H1 (cell line): ENCODE measurements at regions not wholly inside any gene's neighbourhood (a gene's known extent, or its start where the extent isn't known, plus 50 kb on each side); places are given as distances from the start of the nearest gene placed in this dataset.

Source experiments
- CTCF ChIA-PET: fragments of 300-600 bp; sonication (Branson Sonifier 250); formaldehyde crosslinking; loops from one replicate; lab custom pipeline; 2021; ENCODE audit not compliant: partially characterized antibody; lab: Charles Lee
- POLR2A ChIA-PET: fragments of 300-600 bp; sonication (Branson Sonifier 250); formaldehyde crosslinking; loops from one replicate; lab custom pipeline; 2021; ENCODE audit warnings: inconsistent platforms; ENCODE audit not compliant: partially characterized antibody; lab: Charles Lee
- DNase-seq, 2 experiments: peaks; one replicate each; pipeline versions ENCODE4 v3.0.0 to v3.0.0-alpha.2; 2010 to 2022; ENCODE audit warnings: low spot score in 2 of 2, low read depth in 1 of 2, mixed read lengths in 1 of 2
- FAIRE-seq: peaks from 2 replicates; lab custom pipeline; 2011; peaks lifted over from hg19 to GRCh38; lab: Jason Lieb, UNC
- H2AFZ ChIP-seq: 2 replicates; pipeline ENCODE4 v1.8.1; 2012; ENCODE audit warnings: low read length, inconsistent platforms
- H2AK5ac ChIP-seq: 2 replicates; pipeline ENCODE4 v1.6.1; 2013; ENCODE audit warnings: low read depth, low read length
- H2BK120ac ChIP-seq: replicated peaks from 2 replicates; pipeline ENCODE3; 2013; ENCODE audit warnings: low read depth, low read length, inconsistent platforms
- H2BK12ac ChIP-seq: 2 replicates; pipeline ENCODE4 v1.6.1; 2013; ENCODE audit warnings: low read depth, low read length
- H2BK15ac ChIP-seq: 2 replicates; pipeline ENCODE4 v1.6.1; 2013; ENCODE audit warnings: low read length
- H2BK20ac ChIP-seq: 2 replicates; pipeline ENCODE4 v1.6.1; 2013; ENCODE audit warnings: low read length
- H2BK5ac ChIP-seq: 2 replicates; pipeline ENCODE4 v1.6.1; 2013; ENCODE audit warnings: low read depth, low read length
- H3K14ac ChIP-seq: 2 replicates; pipeline ENCODE4 v1.6.1; 2013; ENCODE audit warnings: inconsistent platforms; ENCODE audit not compliant: insufficient read length
- H3K18ac ChIP-seq: 2 replicates; pipeline ENCODE4 v1.6.1; 2013; ENCODE audit warnings: low read length; ENCODE audit errors: extremely low read depth
- H3K23ac ChIP-seq: 2 replicates; pipeline ENCODE4 v1.6.1; 2013; ENCODE audit warnings: inconsistent platforms; ENCODE audit not compliant: insufficient read length
- H3K23me2 ChIP-seq: 2 replicates; pipeline ENCODE4 v1.6.1; 2013; ENCODE audit warnings: low read depth, low read length
- H3K27ac ChIP-seq: 2 replicates; pipeline ENCODE4 v1.6.1; 2011; ENCODE audit warnings: low read depth, low read length, inconsistent platforms
- H3K27me3 ChIP-seq, 4 experiments: replicated peaks in 1 of 4; 1 replicate in 1 of 4; 2 replicates in 3 of 4; pipeline versions ENCODE4 v1.6.1 to v1.8.1; 2011 to 2013; ENCODE audit warnings: low read length in 3 of 4, mild to moderate bottlenecking in 3 of 4, inconsistent platforms in 2 of 4, mixed read lengths in 2 of 4, moderate library complexity in 1 of 4; ENCODE audit not compliant: control insufficient read depth in 3 of 4, insufficient read depth in 3 of 4; ENCODE audit errors: extremely low read depth in 1 of 4
- H3K36me3 ChIP-seq, 4 experiments: 2 replicates each; pipeline versions ENCODE4 v1.6.1 to v1.8.1; 2011 to 2013; ENCODE audit warnings: mild to moderate bottlenecking in 4 of 4, low read length in 3 of 4, moderate library complexity in 2 of 4, control low read depth in 1 of 4, inconsistent platforms in 1 of 4; ENCODE audit not compliant: insufficient read depth in 4 of 4, control insufficient read depth in 2 of 4
- H3K4ac ChIP-seq: replicated peaks from 2 replicates; pipeline ENCODE3; 2013; ENCODE audit warnings: low read length, low read depth, mixed read lengths, inconsistent platforms; ENCODE audit not compliant: insufficient read length
- H3K4me1 ChIP-seq, 4 experiments: replicated peaks in 1 of 4; 1 replicate in 1 of 4; 2 replicates in 3 of 4; pipeline versions ENCODE4 v1.6.1 to v1.8.1; 2011 to 2013; ENCODE audit warnings: low read length in 3 of 4, inconsistent platforms in 2 of 4, mixed read lengths in 1 of 4; ENCODE audit not compliant: insufficient read depth in 4 of 4, control insufficient read depth in 3 of 4
- H3K4me2 ChIP-seq, 2 experiments: 2 replicates each; pipeline versions ENCODE4 v1.6.1 to v1.8.1; 2011 to 2013; ENCODE audit warnings: low read depth in 2 of 2, low read length in 2 of 2, control low read depth in 1 of 2, inconsistent platforms in 1 of 2, mild to moderate bottlenecking in 1 of 2; ENCODE audit not compliant: insufficient read depth in 1 of 2
- H3K4me3 ChIP-seq, 4 experiments: fragments of 200-600, 300-600 bp in 1 of 4; sonication (generic), shearing (Covaris generic), sonication (Bioruptor Twin) in 1 of 4; 2 replicates each; pipeline versions ENCODE4 v1.5.1 to v1.8.1; 2011 to 2016; ENCODE audit warnings: low read length in 4 of 4, low read depth in 3 of 4, control low read depth in 2 of 4, inconsistent platforms in 2 of 4, mild to moderate bottlenecking in 2 of 4, mixed read lengths in 1 of 4, moderate library complexity in 1 of 4; ENCODE audit not compliant: insufficient read depth in 2 of 4; ENCODE audit errors: extremely low read depth in 1 of 4
- H3K56ac ChIP-seq: replicated peaks from 2 replicates; pipeline ENCODE3; 2013; ENCODE audit warnings: low read depth, mild to moderate bottlenecking, mixed read lengths, low read length, inconsistent platforms; ENCODE audit not compliant: insufficient read length
- H3K79me1 ChIP-seq: 2 replicates; pipeline ENCODE4 v1.6.1; 2013; ENCODE audit warnings: low read depth, low read length, control low read depth
- H3K79me2 ChIP-seq, 2 experiments: 2 replicates each; pipeline versions ENCODE4 v1.6.1 to v1.8.1; 2012 to 2013; ENCODE audit warnings: low read length in 2 of 2, mild to moderate bottlenecking in 2 of 2, inconsistent platforms in 1 of 2; ENCODE audit not compliant: insufficient read depth in 2 of 2, control insufficient read depth in 1 of 2
- H3K9ac ChIP-seq, 4 experiments: replicated peaks in 1 of 4; 1 replicate in 1 of 4; 2 replicates in 3 of 4; pipeline versions ENCODE4 v1.6.1 to v1.8.1; 2011 to 2013; ENCODE audit warnings: low read depth in 3 of 4, low read length in 3 of 4, control low read depth in 2 of 4, mild to moderate bottlenecking in 2 of 4, moderate library complexity in 2 of 4, inconsistent platforms in 1 of 4; ENCODE audit errors: extremely low read depth in 1 of 4
- H3K9me3 ChIP-seq, 2 experiments: 2 replicates each; pipeline versions ENCODE4 v1.6.1 to v1.8.1; 2012 to 2013; ENCODE audit warnings: mild to moderate bottlenecking in 2 of 2, moderate library complexity in 2 of 2, control low read depth in 1 of 2, inconsistent platforms in 1 of 2, low read depth in 1 of 2, low read length in 1 of 2, mixed read lengths in 1 of 2; ENCODE audit not compliant: insufficient read depth in 2 of 2
- H4K20me1 ChIP-seq, 2 experiments: replicated peaks in 1 of 2; 2 replicates each; pipeline versions ENCODE3 to v1.8.1; 2011 to 2013; ENCODE audit warnings: inconsistent platforms in 2 of 2, low read length in 2 of 2, mild to moderate bottlenecking in 1 of 2; ENCODE audit not compliant: insufficient read depth in 2 of 2, control insufficient read depth in 1 of 2
- H4K5ac ChIP-seq: 2 replicates; pipeline ENCODE4 v1.6.1; 2013; ENCODE audit warnings: low read length, low read depth, mixed read lengths, inconsistent platforms; ENCODE audit not compliant: insufficient read length
- H4K8ac ChIP-seq: 2 replicates; pipeline ENCODE4 v1.8.0; 2013; ENCODE audit warnings: mild to moderate bottlenecking, moderate library complexity, low read length, inconsistent platforms; ENCODE audit not compliant: insufficient read depth; ENCODE audit errors: extremely low read depth
- H4K91ac ChIP-seq: replicated peaks from 2 replicates; pipeline ENCODE3; 2013; ENCODE audit warnings: low read length, mixed read lengths, inconsistent platforms; ENCODE audit not compliant: insufficient read length
- ASH2L ChIP-seq: fragments of 200-600, 300-600 bp; sonication (generic); IDR thresholded peaks from one replicate; pipeline ENCODE4 v1.7.1; 2017; ENCODE audit warnings: low read length
- BCL11A ChIP-seq, 2 experiments: IDR thresholded peaks; one replicate each; pipeline ENCODE4 v1.6.1; 2011; ENCODE audit warnings: low read depth in 2 of 2, low read length in 2 of 2, mild to moderate bottlenecking in 2 of 2
- BRCA1 ChIP-seq: IDR thresholded peaks from 2 replicates; pipeline ENCODE4 v1.6.1; 2012; ENCODE audit warnings: low read depth, low read length, improper control_type of control experiment
- CHD2 ChIP-seq: IDR thresholded peaks from 2 replicates; pipeline ENCODE4 v1.6.1; 2012; ENCODE audit warnings: low read length, improper control_type of control experiment
- EZH2 ChIP-seq: fragments of 200-600 bp; sonication (generic); IDR thresholded peaks from 2 replicates; pipeline ENCODE4 v1.7.1; 2012; ENCODE audit warnings: low read depth, mild to moderate bottlenecking, moderate library complexity, low read length, inconsistent platforms; ENCODE audit not compliant: severe bottlenecking
- JUN ChIP-seq: IDR thresholded peaks from 2 replicates; pipeline ENCODE4 v1.6.1; 2011; ENCODE audit warnings: low read depth, mild to moderate bottlenecking, improper control_type of control experiment, low read length
- KDM5A ChIP-seq: fragments of 200-600 bp; IDR thresholded peaks from 2 replicates; pipeline ENCODE4 v1.7.1; 2012; ENCODE audit warnings: mild to moderate bottlenecking, low read length, inconsistent platforms, mixed read lengths
- RFX5 ChIP-seq: IDR thresholded peaks from 2 replicates; pipeline ENCODE4 v1.6.1; 2011; ENCODE audit warnings: low read depth, low read length, improper control_type of control experiment, borderline replicate concordance
- SIN3A ChIP-seq, 2 experiments: IDR thresholded peaks in 1 of 2; conservative IDR thresholded peaks in 1 of 2; 2 replicates each; pipeline ENCODE4 v1.6.1; 2011 to 2012; ENCODE audit warnings: low read length in 2 of 2, improper control_type of control experiment in 1 of 2, low read depth in 1 of 2, mild to moderate bottlenecking in 1 of 2
- TBP ChIP-seq: IDR thresholded peaks from 2 replicates; pipeline ENCODE4 v1.6.1; 2011; ENCODE audit warnings: low read depth, low read length, improper control_type of control experiment
- TEAD4 ChIP-seq: IDR thresholded peaks from 2 replicates; pipeline ENCODE4 v1.6.1; 2012; ENCODE audit warnings: low read depth, low read length, inconsistent platforms, mixed read lengths
- WGBS, 2 experiments: shearing (Covaris generic) in 1 of 2; methylation state at CpG; one replicate each; pipeline versions ENCODE4 v1.1.6 to v1.1.7; 2013 to 2015; ENCODE audit warnings: low lambda C conversion rate in 2 of 2, mixed read lengths in 2 of 2, inconsistent platforms in 1 of 2, low coverage in 1 of 2, missing lambda C conversion rate in 1 of 2; ENCODE audit not compliant: insufficient replicate concordance in 2 of 2, insufficient coverage in 1 of 2, insufficient read length in 1 of 2; ENCODE audit errors: extremely low coverage in 1 of 2, missing lambda C conversion rate in 1 of 2; 5-methylcytosine and 5-hydroxymethylcytosine counted together
- TF ChIP-seq, protein P1 (sequence below): IDR thresholded peaks from 2 replicates; pipeline ENCODE4 v1.6.1; 2012; ENCODE audit warnings: inconsistent platforms
- TF ChIP-seq, protein P2 (sequence below), 3 experiments: IDR thresholded peaks; 1 replicate in 2 of 3; 2 replicates in 1 of 3; pipeline versions ENCODE4 v1.5.1 to v1.6.1; 2011; ENCODE audit warnings: low read length in 3 of 3, mild to moderate bottlenecking in 3 of 3, inconsistent platforms in 2 of 3, low read depth in 1 of 3, moderate library complexity in 1 of 3; ENCODE audit not compliant: insufficient read depth in 1 of 3; ENCODE audit errors: control extremely low read depth in 1 of 3

DNA sequence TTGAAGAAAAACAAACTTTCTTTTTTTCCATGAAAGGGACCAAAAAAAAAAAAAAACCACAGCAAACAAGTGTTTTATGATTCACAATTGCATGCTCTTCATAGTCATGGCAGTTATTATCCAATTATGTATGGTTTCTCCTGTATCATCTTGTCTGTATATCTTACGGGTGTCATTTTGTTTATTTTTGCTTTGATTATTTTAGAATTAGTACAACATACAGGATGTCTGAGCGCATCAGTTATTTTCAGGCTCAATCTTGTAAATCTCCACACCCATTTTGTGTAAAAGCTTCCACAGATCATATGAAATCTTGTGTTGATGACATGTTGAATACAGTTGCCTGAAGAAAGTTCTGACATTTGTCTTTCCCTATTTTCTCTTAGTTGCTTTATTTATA lies 280.3 kb downstream of the KLF5 start:
- H4K8ac ChIP-seq, result no peak overlapping the region
- H3K4me3 ChIP-seq, result no peak overlapping the region
- H3K14ac ChIP-seq, result no peak overlapping the region
- H2BK5ac ChIP-seq, result no peak overlapping the region
- H2AFZ ChIP-seq, result no peak overlapping the region
- no peak overlapping the region for H3K9ac ChIP-seq
- no peak overlapping the region for H2BK120ac ChIP-seq
- H3K4me2 ChIP-seq, result no peak overlapping the region
- 96% methylated on average over 2 of the region's 2 CpGs; no CpG with 5 or more reads in 1 of the 2 experiments for WGBS, 2 experiments
- no peak overlapping the region for H2BK12ac ChIP-seq
- no peaks in the 10 kb centered on the region for H3K79me1 ChIP-seq
- DNase-seq, result no peak
- no peaks in the 10 kb centered on the region for H3K9me3 ChIP-seq
- ChIA-PET POLR2A (no interaction called here), CTCF (no interaction called here)
- H4K91ac ChIP-seq, result no peak overlapping the region
- no peak overlapping the region for H4K5ac ChIP-seq
- no peak for FAIRE-seq
- no peak overlapping the region for H3K4ac ChIP-seq
- no peak overlapping the region for H2AK5ac ChIP-seq
- H3K23me2 ChIP-seq, result no peaks in the 10 kb centered on the region
- H3K27me3 ChIP-seq, result no peaks in the 10 kb centered on the region
- peaks cover 0 to 4% (median 1%) of the 10 kb centered on the region in 4 experiments; a peak in 2 of 7 replicates for H3K4me1 ChIP-seq
- no peaks in the 10 kb centered on the region for H3K36me3 ChIP-seq
- no peak overlapping the region for H2BK15ac ChIP-seq
- H4K20me1 ChIP-seq, result no peaks in the 10 kb centered on the region
- no peak overlapping the region for H3K27ac ChIP-seq
- H3K23ac ChIP-seq, result no peak overlapping the region
- H3K56ac ChIP-seq, result no peak overlapping the region
- H3K18ac ChIP-seq, result no peak overlapping the region
- H2BK20ac ChIP-seq, result no peak overlapping the region
- no peaks in the 10 kb centered on the region for H3K79me2 ChIP-seq
- TF ChIP-seq EZH2 (no peak), KDM5A (no peak), RFX5 (no peak), ASH2L (no peak), BRCA1 (no peak), TBP (no peak), BCL11A (IDR thresholded peaks at IDR 0.05; ENCODE audit: low read depth in 2 of 2, low read length in 2 of 2) (no peak), CHD2 (no peak), TEAD4 (no peak), JUN (no peak), SIN3A (conservative IDR thresholded peaks at IDR 0.05 in 1 of 2, IDR thresholded peaks at IDR 0.05 in 1 of 2; ENCODE audit: low read depth in 1 of 2, low read length in 2 of 2) (no peak)
- TF ChIP-seq, protein P1, sequence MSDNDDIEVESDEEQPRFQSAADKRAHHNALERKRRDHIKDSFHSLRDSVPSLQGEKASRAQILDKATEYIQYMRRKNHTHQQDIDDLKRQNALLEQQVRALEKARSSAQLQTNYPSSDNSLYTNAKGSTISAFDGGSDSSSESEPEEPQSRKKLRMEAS, result no peak
- TF ChIP-seq, protein P2, sequence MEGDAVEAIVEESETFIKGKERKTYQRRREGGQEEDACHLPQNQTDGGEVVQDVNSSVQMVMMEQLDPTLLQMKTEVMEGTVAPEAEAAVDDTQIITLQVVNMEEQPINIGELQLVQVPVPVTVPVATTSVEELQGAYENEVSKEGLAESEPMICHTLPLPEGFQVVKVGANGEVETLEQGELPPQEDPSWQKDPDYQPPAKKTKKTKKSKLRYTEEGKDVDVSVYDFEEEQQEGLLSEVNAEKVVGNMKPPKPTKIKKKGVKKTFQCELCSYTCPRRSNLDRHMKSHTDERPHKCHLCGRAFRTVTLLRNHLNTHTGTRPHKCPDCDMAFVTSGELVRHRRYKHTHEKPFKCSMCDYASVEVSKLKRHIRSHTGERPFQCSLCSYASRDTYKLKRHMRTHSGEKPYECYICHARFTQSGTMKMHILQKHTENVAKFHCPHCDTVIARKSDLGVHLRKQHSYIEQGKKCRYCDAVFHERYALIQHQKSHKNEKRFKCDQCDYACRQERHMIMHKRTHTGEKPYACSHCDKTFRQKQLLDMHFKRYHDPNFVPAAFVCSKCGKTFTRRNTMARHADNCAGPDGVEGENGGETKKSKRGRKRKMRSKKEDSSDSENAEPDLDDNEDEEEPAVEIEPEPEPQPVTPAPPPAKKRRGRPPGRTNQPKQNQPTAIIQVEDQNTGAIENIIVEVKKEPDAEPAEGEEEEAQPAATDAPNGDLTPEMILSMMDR (IDR thresholded peaks at IDR 0.05; ENCODE audit: control extremely low read depth in 1 of 3, insufficient read depth in 1 of 3, low read depth in 1 of 3, low read length in 3 of 3), result no peak
